Neural cell (in vitro differentiated cells): ENCODE measurements at regions not wholly inside any gene's neighbourhood (a gene's known extent, or its start where the extent isn't known, plus 50 kb on each side); places are given as distances from the start of the nearest gene placed in this dataset.

ENCODE experiments used
- H2AFZ ChIP-seq: fragments of 200-600, 300-800 bp; sonication (generic), shearing (Covaris generic); 2 replicates; pipeline ENCODE4 v1.6.0; 2014; ENCODE audit warnings: low read depth, mild to moderate bottlenecking, antibody characterized with exemption, low read length, moderate library complexity
- H3F3A ChIP-seq: fragments of 200-600 bp; shearing (Covaris generic); 2 replicates; pipeline ENCODE4 v1.6.1; 2016; ENCODE audit warnings: mild to moderate bottlenecking, moderate library complexity, mixed read lengths, antibody characterized with exemption, low read length; ENCODE audit not compliant: insufficient read depth, poor library complexity, severe bottlenecking
- H3K27ac ChIP-seq: fragments of 200-600, 300-800 bp; sonication (generic), shearing (Covaris generic); 2 replicates; pipeline ENCODE4 v1.5.1; 2014; ENCODE audit warnings: mild to moderate bottlenecking, low read length, moderate library complexity
- H3K27me3 ChIP-seq: fragments of 300-800, 200-600 bp; sonication (generic), shearing (Covaris generic); 2 replicates; pipeline ENCODE4 v1.6.0; 2014; ENCODE audit warnings: mild to moderate bottlenecking, low read depth, low read length, moderate library complexity; ENCODE audit not compliant: insufficient read depth
- H3K36me3 ChIP-seq: fragments of 300-800, 200-600 bp; sonication (generic), shearing (Covaris generic); 2 replicates; pipeline ENCODE4 v1.5.1; 2014; ENCODE audit warnings: mild to moderate bottlenecking, antibody characterized with exemption, low read length, moderate library complexity; ENCODE audit not compliant: insufficient read depth
- H3K4me2 ChIP-seq: fragments of 300-800, 200-600 bp; sonication (generic), shearing (Covaris generic); 2 replicates; pipeline ENCODE4 v1.6.0; 2014; ENCODE audit warnings: mild to moderate bottlenecking, low read length
- H3K4me3 ChIP-seq: fragments of 300-800, 200-600 bp; sonication (generic), shearing (Covaris generic); 2 replicates; pipeline ENCODE4 v1.5.1; 2014; ENCODE audit warnings: mild to moderate bottlenecking, low read length, moderate library complexity
- H3K79me2 ChIP-seq: fragments of 200-600 bp; shearing (Covaris generic); replicated peaks from 2 replicates; pipeline ENCODE4 v1.6.0; 2014; ENCODE audit warnings: mild to moderate bottlenecking, low read length, moderate library complexity; ENCODE audit not compliant: insufficient read depth
- H3K9ac ChIP-seq: fragments of 300-800, 200-600 bp; sonication (generic), shearing (Covaris generic); 2 replicates; pipeline ENCODE4 v1.6.1; 2016; ENCODE audit warnings: mild to moderate bottlenecking, low read length, mixed read lengths
- H3K9me2 ChIP-seq: fragments of 200-600 bp; shearing (Covaris generic); 2 replicates; pipeline ENCODE4 v1.6.1; 2016; ENCODE audit warnings: mild to moderate bottlenecking, low read length, mixed read lengths; ENCODE audit not compliant: insufficient read depth
- H3K9me3 ChIP-seq: fragments of 200-600, 300-800 bp; sonication (generic), shearing (Covaris generic); 2 replicates; pipeline ENCODE4 v1.6.1; 2016; ENCODE audit warnings: mild to moderate bottlenecking, mixed run types, low read length, moderate library complexity, mixed read lengths
- H4K20me1 ChIP-seq: fragments of 200-600 bp; shearing (Covaris generic); 2 replicates; pipeline ENCODE4 v1.6.1; 2016; ENCODE audit warnings: mild to moderate bottlenecking, mixed run types; ENCODE audit not compliant: insufficient read depth
- CTCF ChIP-seq: fragments of 450-650 bp; IDR thresholded peaks from 2 replicates; pipeline ENCODE4 v1.5.1; 2014; ENCODE audit warnings: antibody characterized with exemption, mild to moderate bottlenecking, moderate library complexity; ENCODE audit not compliant: poor library complexity, severe bottlenecking
- EP300 ChIP-seq: fragments of 450-650 bp; conservative IDR thresholded peaks from 2 replicates; pipeline ENCODE4 v1.6.1; 2014; ENCODE audit warnings: antibody characterized with exemption, mild to moderate bottlenecking, moderate library complexity; ENCODE audit not compliant: poor library complexity, severe bottlenecking
- EZH2 ChIP-seq: fragments of 200-600, 300-800 bp; shearing (Covaris generic), sonication (generic); IDR thresholded peaks from 2 replicates; pipeline ENCODE4 v1.6.1; 2014; ENCODE audit warnings: antibody characterized with exemption, low read length, borderline replicate concordance, mild to moderate bottlenecking; ENCODE audit not compliant: insufficient read depth, poor library complexity, severe bottlenecking
- MXI1 ChIP-seq: fragments of 450-650 bp; conservative IDR thresholded peaks from 2 replicates; pipeline ENCODE4 v1.6.1; 2014; ENCODE audit warnings: antibody characterized with exemption, mild to moderate bottlenecking; ENCODE audit not compliant: poor library complexity, severe bottlenecking
- POLR2AphosphoS5 ChIP-seq: IDR thresholded peaks from 2 replicates; pipeline ENCODE4 v1.6.1; 2012
- RAD21 ChIP-seq: fragments of 450-650 bp; conservative IDR thresholded peaks from 2 replicates; pipeline ENCODE4 v1.6.1; 2014; ENCODE audit warnings: antibody characterized with exemption, mild to moderate bottlenecking, moderate library complexity
- REST ChIP-seq: IDR thresholded peaks from 2 replicates; pipeline ENCODE4 v1.6.1; 2012; ENCODE audit warnings: borderline replicate concordance
- SMC3 ChIP-seq: fragments of 450-650 bp; conservative IDR thresholded peaks from 2 replicates; pipeline ENCODE4 v1.6.1; 2014; ENCODE audit warnings: antibody characterized with exemption, mild to moderate bottlenecking, moderate library complexity; ENCODE audit not compliant: poor library complexity
- TAF1 ChIP-seq: IDR thresholded peaks from 2 replicates; pipeline ENCODE4 v1.6.1; 2012; ENCODE audit warnings: low read depth

- Histone ChIP-seq H4K20me1 (no peaks in the 10 kb centered on the region), H3F3A (no peaks in the 10 kb centered on the region), H3K4me3 (no peak overlapping the region), H3K27ac (no peak overlapping the region), H2AFZ (no peak overlapping the region), H3K9me2 (no peaks in the 10 kb centered on the region), H3K79me2 (no peaks in the 10 kb centered on the region), H3K9ac (no peak overlapping the region), H3K36me3 (no peaks in the 10 kb centered on the region), H3K27me3 (no peaks in the 10 kb centered on the region), H3K9me3 (no peaks in the 10 kb centered on the region), H3K4me2 (no peak overlapping the region)
- TF ChIP-seq RAD21: no peak
- TF ChIP-seq TAF1: no peak
- no peak for TF ChIP-seq POLR2AphosphoS5
- no peak for TF ChIP-seq REST
- TF ChIP-seq EZH2: no peak
- no peak for TF ChIP-seq MXI1
- TF ChIP-seq EP300: no peak
- no peak for TF ChIP-seq CTCF
- TF ChIP-seq SMC3: no peak
Measured at GRCh38 chr5:25619273-25619672, 974.5 kb upstream of the CDH10 start.

GRCh38 chr5:25618821-25619220 is 974.0 kb upstream of the CDH10 start:
- Histone ChIP-seq H3K27ac (no peak overlapping the region), H3K36me3 (no peaks in the 10 kb centered on the region), H3K9me2 (no peaks in the 10 kb centered on the region), H3K4me3 (no peak overlapping the region), H3K27me3 (no peaks in the 10 kb centered on the region), H3K9ac (no peak overlapping the region), H2AFZ (no peak overlapping the region), H4K20me1 (no peaks in the 10 kb centered on the region), H3F3A (no peaks in the 10 kb centered on the region), H3K79me2 (no peaks in the 10 kb centered on the region), H3K9me3 (no peaks in the 10 kb centered on the region), H3K4me2 (no peak overlapping the region)
- TF ChIP-seq REST: no peak
- no peak for TF ChIP-seq EZH2
- TF ChIP-seq RAD21: no peak
- TF ChIP-seq MXI1: no peak
- TF ChIP-seq POLR2AphosphoS5: no peak
